ENCODE measurements at regions not wholly inside any gene's neighbourhood (a gene's known extent, or its start where the extent isn't known, plus 50 kb on each side); places are given as distances from the start of the nearest gene placed in this dataset.

DNA sequence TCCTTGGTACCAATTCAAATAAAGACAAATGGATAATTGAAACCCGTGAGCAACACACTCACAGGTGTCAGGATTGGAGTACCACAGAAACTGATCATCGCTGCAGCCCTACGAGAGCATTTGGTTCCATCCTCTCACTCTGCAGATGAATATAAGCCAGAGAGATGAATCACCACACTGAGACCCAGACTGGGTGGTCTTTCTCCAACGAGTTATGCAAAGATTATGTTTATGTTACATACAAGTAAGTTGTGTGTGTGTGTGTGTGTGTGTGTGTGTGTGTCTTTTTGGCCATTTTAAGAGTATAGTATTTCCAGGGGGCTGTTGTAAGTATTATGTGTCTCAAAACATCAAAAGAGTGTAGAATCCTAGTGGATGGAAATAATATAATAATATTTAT is 329.5 kb upstream of the ZFP42 start:
- TF ChIP-seq BHLHE40 (IDR thresholded peaks at IDR 0.05; ENCODE audit: borderline replicate concordance) (no peak), SUZ12 (IDR thresholded peaks at IDR 0.05) (no peak), FOXA1 (IDR thresholded peaks at IDR 0.05) (no peak), FOXK2 (IDR thresholded peaks at IDR 0.05) (no peak), SP1 (IDR thresholded peaks at IDR 0.05) (no peak), LEF1 (IDR thresholded peaks at IDR 0.05; ENCODE audit: borderline replicate concordance) (no peak), HDGF (IDR thresholded peaks at IDR 0.05; ENCODE audit: borderline replicate concordance) (no peak), CTBP1 (IDR thresholded peaks at IDR 0.05; ENCODE audit: borderline replicate concordance) (no peak)
- TF ChIP-seq, protein P1, sequence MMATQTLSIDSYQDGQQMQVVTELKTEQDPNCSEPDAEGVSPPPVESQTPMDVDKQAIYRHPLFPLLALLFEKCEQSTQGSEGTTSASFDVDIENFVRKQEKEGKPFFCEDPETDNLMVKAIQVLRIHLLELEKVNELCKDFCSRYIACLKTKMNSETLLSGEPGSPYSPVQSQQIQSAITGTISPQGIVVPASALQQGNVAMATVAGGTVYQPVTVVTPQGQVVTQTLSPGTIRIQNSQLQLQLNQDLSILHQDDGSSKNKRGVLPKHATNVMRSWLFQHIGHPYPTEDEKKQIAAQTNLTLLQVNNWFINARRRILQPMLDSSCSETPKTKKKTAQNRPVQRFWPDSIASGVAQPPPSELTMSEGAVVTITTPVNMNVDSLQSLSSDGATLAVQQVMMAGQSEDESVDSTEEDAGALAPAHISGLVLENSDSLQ (IDR thresholded peaks at IDR 0.05): no peak
